ACC112 (cell line): ENCODE measurements at regions not wholly inside any gene's neighbourhood (a gene's known extent, or its start where the extent isn't known, plus 50 kb on each side); places are given as distances from the start of the nearest gene placed in this dataset.
A peak's percentile ranks its signal among the peaks of the same experiment; 100 is the strongest.

ENCODE experiments used
- H2AFZ ChIP-seq: fragments of 200-600 bp; sonication (generic); one replicate; pipeline ENCODE4 v1.6.0; 2017; ENCODE audit warnings: antibody characterized with exemption, low read length; ENCODE audit not compliant: unreplicated experiment
- H3K27ac ChIP-seq: fragments of 200-600 bp; sonication (generic); 2 replicates; pipeline ENCODE4 v1.5.1; 2014; ENCODE audit warnings: low read depth, mild to moderate bottlenecking, antibody characterized with exemption, low read length, moderate library complexity
- H3K27me3 ChIP-seq: fragments of 200-600 bp; sonication (generic); 2 replicates; pipeline ENCODE4 v1.6.1; 2014; ENCODE audit warnings: mild to moderate bottlenecking, antibody characterized with exemption, low read length, moderate library complexity, mixed read lengths; ENCODE audit not compliant: insufficient read depth
- H3K36me3 ChIP-seq: fragments of 200-600 bp; sonication (generic); 2 replicates; pipeline ENCODE4 v1.6.1; 2016; ENCODE audit warnings: mild to moderate bottlenecking, antibody characterized with exemption, low read length, moderate library complexity, mixed read lengths; ENCODE audit not compliant: insufficient read depth
- H3K4me1 ChIP-seq: fragments of 200-600 bp; sonication (generic); one replicate; pipeline ENCODE4 v1.6.1; 2016; ENCODE audit warnings: low read length, mixed read lengths; ENCODE audit not compliant: insufficient read depth, unreplicated experiment, control insufficient read depth
- H3K4me3 ChIP-seq: fragments of 200-600 bp; sonication (generic); 2 replicates; pipeline ENCODE4 v1.5.1; 2014; ENCODE audit warnings: mild to moderate bottlenecking, low read depth, low read length
- H3K79me2 ChIP-seq: fragments of 200-600 bp; sonication (generic); one replicate; pipeline ENCODE4 v1.6.0; 2016; ENCODE audit warnings: low read length; ENCODE audit not compliant: control insufficient read depth, unreplicated experiment, insufficient read depth

- Histone ChIP-seq H3K4me3 (no peak overlapping the region), H3K4me1 (no peaks in the 10 kb centered on the region), H3K36me3 (no peaks in the 10 kb centered on the region), H3K79me2 (no peaks in the 10 kb centered on the region), H3K27ac (no peak overlapping the region), H3K27me3 (peaks cover 55% of the 10 kb centered on the region), H2AFZ (no peak overlapping the region)
These were observed 126.6 kb downstream of the BARX1 start for GRCh38 chr9:93828331-93829097.

- H3K4me1 ChIP-seq, result no peaks in the 10 kb centered on the region
- peak overlapping the region; percentile 69 for H3K4me3 ChIP-seq
- H2AFZ ChIP-seq, result peak overlapping the region; percentile 67
- no peak overlapping the region for H3K27ac ChIP-seq
- H3K27me3 ChIP-seq, result peaks cover 56% of the 10 kb centered on the region
- H3K79me2 ChIP-seq, result no peaks in the 10 kb centered on the region
- H3K36me3 ChIP-seq, result no peaks in the 10 kb centered on the region
These were observed 127.4 kb downstream of the BARX1 start for GRCh38 chr9:93827545-93828330.

GRCh38 chr9:93826905-93827544 is 128.1 kb downstream of the BARX1 start:
- H3K79me2 ChIP-seq, result no peaks in the 10 kb centered on the region
- H3K4me3 ChIP-seq, result no peak overlapping the region
- H2AFZ ChIP-seq, result no peak overlapping the region
- H3K36me3 ChIP-seq, result no peaks in the 10 kb centered on the region
- H3K27ac ChIP-seq, result no peak overlapping the region
- H3K4me1 ChIP-seq, result no peaks in the 10 kb centered on the region
- H3K27me3 ChIP-seq, result peaks cover 63% of the 10 kb centered on the region

- Histone ChIP-seq H3K27me3 (peaks cover 65% of the 10 kb centered on the region), H3K27ac (no peak overlapping the region), H3K4me3 (no peak overlapping the region), H3K36me3 (no peaks in the 10 kb centered on the region), H3K79me2 (no peaks in the 10 kb centered on the region), H2AFZ (no peak overlapping the region), H3K4me1 (no peaks in the 10 kb centered on the region)
These were observed 128.9 kb downstream of the BARX1 start for GRCh38 chr9:93826209-93826608.

- H2AFZ ChIP-seq, result no peak overlapping the region
- no peaks in the 10 kb centered on the region for H3K36me3 ChIP-seq
- H3K4me3 ChIP-seq, result no peak overlapping the region
- H3K79me2 ChIP-seq, result no peaks in the 10 kb centered on the region
- H3K27ac ChIP-seq, result no peak overlapping the region
- peaks cover 64% of the 10 kb centered on the region for H3K27me3 ChIP-seq
- H3K4me1 ChIP-seq, result no peaks in the 10 kb centered on the region
These were observed 129.6 kb downstream of the BARX1 start for GRCh38 chr9:93825348-93826115.

GRCh38 chr9:93824386-93825294 is 130.5 kb downstream of the BARX1 start:
- H2AFZ ChIP-seq, result no peak overlapping the region

GRCh38 chr9:93823245-93824072 is 131.7 kb downstream of the BARX1 start:
- H3K79me2 ChIP-seq, result no peaks in the 10 kb centered on the region
- H3K4me1 ChIP-seq, result no peaks in the 10 kb centered on the region
- peaks cover 84% of the 10 kb centered on the region for H3K27me3 ChIP-seq
- no peaks in the 10 kb centered on the region for H3K36me3 ChIP-seq
- H3K27ac ChIP-seq, result no peak overlapping the region
- H3K4me3 ChIP-seq, result no peak overlapping the region
- no peak overlapping the region for H2AFZ ChIP-seq

More at GRCh38 chr9:93824386-93825294, 130.5 kb downstream of the BARX1 start:
- Histone ChIP-seq H3K4me1 (no peaks in the 10 kb centered on the region), H3K4me3 (no peak overlapping the region), H3K27me3 (peaks cover 73% of the 10 kb centered on the region), H3K79me2 (no peaks in the 10 kb centered on the region), H3K36me3 (no peaks in the 10 kb centered on the region), H3K27ac (no peak overlapping the region)

GRCh38 chr9:93822229-93822628 is 132.9 kb downstream of the BARX1 start:
- Histone ChIP-seq H3K4me1 (no peaks in the 10 kb centered on the region), H3K79me2 (no peaks in the 10 kb centered on the region)

GRCh38 chr9:93821307-93821703 is 133.8 kb downstream of the BARX1 start:
- H3K4me1 ChIP-seq, result no peaks in the 10 kb centered on the region
- H3K79me2 ChIP-seq, result no peaks in the 10 kb centered on the region
- H3K27me3 ChIP-seq, result peaks cover 92% of the 10 kb centered on the region
- no peak overlapping the region for H3K27ac ChIP-seq
- H3K36me3 ChIP-seq, result no peaks in the 10 kb centered on the region
- no peak overlapping the region for H2AFZ ChIP-seq
- no peak overlapping the region for H3K4me3 ChIP-seq

More at GRCh38 chr9:93822229-93822628, 132.9 kb downstream of the BARX1 start:
- Histone ChIP-seq H2AFZ (no peak overlapping the region), H3K36me3 (no peaks in the 10 kb centered on the region), H3K4me3 (no peak overlapping the region), H3K27me3 (peaks cover 91% of the 10 kb centered on the region), H3K27ac (no peak overlapping the region)
